Esophagus muscularis mucosa (tissue), 4 donors: ENCODE measurements at regions not wholly inside any gene's neighbourhood (a gene's known extent, or its start where the extent isn't known, plus 50 kb on each side); places are given as distances from the start of the nearest gene placed in this dataset.

ENCODE experiments used
- DNase-seq: peaks from one replicate; pipeline ENCODE4 v3.0.0-alpha.2; 2017; ENCODE audit errors: extremely low spot score
- H3K27ac ChIP-seq, 4 donors: fragments of 200-600 bp; sonication (generic); replicated peaks in 1 of 4; 1 replicate in 3 of 4; 2 replicates in 1 of 4; pipeline ENCODE4 v1.5.1; 2016 to 2019; ENCODE audit warnings: mild to moderate bottlenecking in 1 of 4
- H3K27me3 ChIP-seq, 4 donors: fragments of 200-600 bp; sonication (generic); one replicate each; pipeline versions ENCODE4 v1.5.1 to v1.6.0; 2016 to 2019
- H3K36me3 ChIP-seq, 4 donors: fragments of 200-600 bp; sonication (generic); one replicate each; pipeline ENCODE4 v1.5.1; 2016 to 2019
- H3K4me1 ChIP-seq, 4 donors: fragments of 200-600 bp; sonication (generic); one replicate each; pipeline ENCODE4 v1.5.1; 2016 to 2019
- H3K4me3 ChIP-seq, 4 donors: fragments of 200-600 bp; sonication (generic); 1 replicate in 2 of 4; 2 replicates in 2 of 4; pipeline ENCODE4 v1.5.1; 2016 to 2019; ENCODE audit warnings: mild to moderate bottlenecking in 4 of 4, moderate library complexity in 1 of 4
- H3K9me3 ChIP-seq, 4 donors: fragments of 200-600 bp; sonication (generic); 1 replicate in 3 of 4; 2 replicates in 1 of 4; pipeline ENCODE4 v1.5.1; 2016 to 2019
- CTCF ChIP-seq, 3 experiments: fragments of 200-600 bp in 2 of 3; fragments of 450-650 bp in 1 of 3; sonication (generic) in 2 of 3; IDR thresholded peaks; one replicate each; pipeline ENCODE4 v1.5.1; 2017 to 2019; ENCODE audit warnings: antibody characterized with exemption in 3 of 3, mild to moderate bottlenecking in 2 of 3, moderate library complexity in 1 of 3
- EP300 ChIP-seq: sonication (generic); formaldehyde crosslinking; IDR thresholded peaks from one replicate; pipeline ENCODE4 v1.6.1; 2017; ENCODE audit warnings: antibody characterized with exemption
- POLR2A ChIP-seq: fragments of 450-650 bp; IDR thresholded peaks from one replicate; pipeline ENCODE4 v1.6.1; 2017; ENCODE audit warnings: antibody characterized with exemption, moderate library complexity, mild to moderate bottlenecking, low read depth
- POLR2AphosphoS5 ChIP-seq, 2 donors: sonication (generic); formaldehyde crosslinking; IDR thresholded peaks; one replicate each; pipeline ENCODE4 v1.6.1; 2017; ENCODE audit warnings: antibody characterized with exemption in 2 of 2
- WGBS: methylation state at CpG from one replicate; pipeline ENCODE4 v1.1.5; 2018; 5-methylcytosine and 5-hydroxymethylcytosine counted together
- intact Hi-C: fragments of 100-400 bp; cut with DNase I; formaldehyde crosslinking; loops from one replicate; pipeline ENCODE4 v1.15.1; 2023

- DNase-seq = no peak
- no peaks in the 10 kb centered on the region for H3K4me1 ChIP-seq
- no peaks in the 10 kb centered on the region for H3K27me3 ChIP-seq
- intact Hi-C loops = no loop called here
- no peaks in the 10 kb centered on the region for H3K9me3 ChIP-seq
- 67% methylated on average over 3 of the region's 3 CpGs for WGBS
- TF ChIP-seq EP300 = no peak
- TF ChIP-seq POLR2AphosphoS5 (IDR thresholded peaks at IDR 0.05) = no peak
- no peak for TF ChIP-seq POLR2A
- no peak for TF ChIP-seq CTCF (IDR thresholded peaks at IDR 0.05)
- H3K4me3 ChIP-seq = no peak overlapping the region
- no peak overlapping the region for H3K27ac ChIP-seq
- H3K36me3 ChIP-seq = no peaks in the 10 kb centered on the region
Observed at GRCh38 chr3:18681818-18682345, 256.7 kb upstream of the SATB1 start.

- Histone ChIP-seq H3K27ac (no peak overlapping the region), H3K4me3 (no peak overlapping the region), H3K27me3 (no peaks in the 10 kb centered on the region), H3K4me1 (no peaks in the 10 kb centered on the region), H3K9me3 (no peaks in the 10 kb centered on the region), H3K36me3 (no peaks in the 10 kb centered on the region)
- TF ChIP-seq POLR2AphosphoS5 (IDR thresholded peaks at IDR 0.05) = no peak
- no peak for TF ChIP-seq EP300
- TF ChIP-seq POLR2A = no peak
- TF ChIP-seq CTCF (IDR thresholded peaks at IDR 0.05) = no peak
- intact Hi-C loops = no loop called here
- no peak for DNase-seq
- 57% methylated on average over 3 of the region's 3 CpGs for whole genome bisulfite sequencing
Observed at GRCh38 chr3:18680758-18681157, 255.6 kb upstream of the SATB1 start.

- WGBS = 82% methylated on average over 4 of the region's 4 CpGs
- no peaks in the 10 kb centered on the region for H3K9me3 ChIP-seq
- no peak overlapping the region for H3K4me3 ChIP-seq
- H3K27me3 ChIP-seq = no peaks in the 10 kb centered on the region
- TF ChIP-seq POLR2A (no peak), CTCF (IDR thresholded peaks at IDR 0.05) (no peak), EP300 (no peak), POLR2AphosphoS5 (IDR thresholded peaks at IDR 0.05) (no peak)
- H3K27ac ChIP-seq = no peak overlapping the region
- H3K36me3 ChIP-seq = no peaks in the 10 kb centered on the region
- DNase-seq = no peak
- intact Hi-C loops = no loop called here
- no peaks in the 10 kb centered on the region for H3K4me1 ChIP-seq
Observed at GRCh38 chr3:18679238-18679637, 254.1 kb upstream of the SATB1 start.

- Histone ChIP-seq H3K27me3 (no peaks in the 10 kb centered on the region), H3K4me1 (no peaks in the 10 kb centered on the region), H3K27ac (no peak overlapping the region), H3K4me3 (no peak overlapping the region), H3K36me3 (no peaks in the 10 kb centered on the region), H3K9me3 (no peaks in the 10 kb centered on the region)
- intact Hi-C loops = no loop called here
- TF ChIP-seq POLR2AphosphoS5 (IDR thresholded peaks at IDR 0.05) = no peak
- TF ChIP-seq CTCF (IDR thresholded peaks at IDR 0.05) = no peak
- TF ChIP-seq EP300 = no peak
- no peak for TF ChIP-seq POLR2A
- DNase-seq = no peak
Observed at GRCh38 chr3:18675197-18675596, 250.1 kb upstream of the SATB1 start.

- Histone ChIP-seq H3K4me1 (no peaks in the 10 kb centered on the region), H3K4me3 (no peak overlapping the region), H3K27me3 (peaks cover 0 to 1% (median 0%) of the 10 kb centered on the region in 4 donors), H3K27ac (no peak overlapping the region), H3K9me3 (no peaks in the 10 kb centered on the region), H3K36me3 (no peaks in the 10 kb centered on the region)
- no peak for DNase-seq
- intact Hi-C loops = no loop called here
- no peak for TF ChIP-seq POLR2AphosphoS5 (IDR thresholded peaks at IDR 0.05)
- no peak for TF ChIP-seq EP300
- TF ChIP-seq POLR2A = no peak
- TF ChIP-seq CTCF (IDR thresholded peaks at IDR 0.05) = no peak
- WGBS = 60% methylated on average over 3 of the region's 3 CpGs
Observed at GRCh38 chr3:18672561-18672960, 247.4 kb upstream of the SATB1 start.
